ENCODE measurements at regions not wholly inside any gene's neighbourhood (a gene's known extent, or its start where the extent isn't known, plus 50 kb on each side); places are given as distances from the start of the nearest gene placed in this dataset.

- DNase-seq (ENCODE audit: low read depth), result no peak
Measured at GRCh38 chr12:92349635-92350034, 204.0 kb upstream of the BTG1 start.

DNA sequence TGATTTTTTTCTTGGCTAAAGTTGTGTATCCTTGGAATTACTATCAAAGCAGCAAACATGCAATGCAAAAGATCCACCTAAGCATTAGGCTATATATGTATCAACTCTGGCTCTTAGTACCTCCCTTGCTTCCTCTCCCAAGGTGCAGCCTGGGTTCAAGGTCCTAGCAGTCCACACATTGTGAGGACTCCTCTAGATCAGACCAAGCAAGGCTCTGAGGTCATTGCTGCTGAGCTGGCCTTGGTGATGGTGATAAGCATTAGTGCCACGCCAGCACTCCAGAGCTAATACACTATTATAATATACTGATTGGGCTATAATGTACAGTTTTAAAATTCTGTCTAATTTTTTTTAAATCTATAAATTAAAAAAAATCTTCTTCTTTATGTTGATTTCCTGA lies 196.9 kb upstream of the BTG1 start:
- no peak for DNase-seq (ENCODE audit: low read depth)

GRCh38 chr12:92341065-92341668 lies 195.5 kb upstream of the BTG1 start:
- DNase-seq (ENCODE audit: low read depth), result no peak

DNA sequence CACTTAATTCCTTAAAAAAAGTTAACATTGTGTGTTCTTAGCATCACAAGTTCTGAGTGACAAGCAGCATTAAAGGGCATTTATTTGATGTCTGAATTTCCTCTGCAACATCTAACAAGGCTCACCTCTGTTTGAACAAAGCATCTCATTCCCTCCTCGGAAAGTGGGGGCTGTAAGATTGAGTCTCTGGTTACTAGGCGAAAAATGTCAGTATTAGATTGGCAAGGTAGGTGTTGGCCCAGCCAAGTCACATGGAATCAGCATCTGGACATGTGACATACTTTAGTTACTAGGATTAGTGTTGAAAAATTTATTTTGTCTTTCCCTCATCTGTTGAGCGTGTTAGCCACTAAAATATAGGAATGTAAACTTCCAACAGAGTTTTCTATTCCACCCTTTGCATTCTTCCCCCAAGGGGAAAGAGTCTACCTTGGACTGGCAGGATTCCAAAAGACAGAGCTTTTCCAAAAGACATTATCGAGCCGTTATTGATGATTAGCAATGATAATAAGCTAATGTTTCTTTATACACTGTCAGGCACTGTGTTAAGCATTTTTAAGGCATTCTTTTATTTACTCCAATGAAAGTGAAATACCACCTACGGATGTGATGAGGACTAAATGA lies 194.9 kb upstream of the BTG1 start:
- DNase-seq (ENCODE audit: low read depth), result no peak

GRCh38 chr12:92340003-92340402 lies 194.4 kb upstream of the BTG1 start:
- no peak for DNase-seq (ENCODE audit: low read depth)

DNA sequence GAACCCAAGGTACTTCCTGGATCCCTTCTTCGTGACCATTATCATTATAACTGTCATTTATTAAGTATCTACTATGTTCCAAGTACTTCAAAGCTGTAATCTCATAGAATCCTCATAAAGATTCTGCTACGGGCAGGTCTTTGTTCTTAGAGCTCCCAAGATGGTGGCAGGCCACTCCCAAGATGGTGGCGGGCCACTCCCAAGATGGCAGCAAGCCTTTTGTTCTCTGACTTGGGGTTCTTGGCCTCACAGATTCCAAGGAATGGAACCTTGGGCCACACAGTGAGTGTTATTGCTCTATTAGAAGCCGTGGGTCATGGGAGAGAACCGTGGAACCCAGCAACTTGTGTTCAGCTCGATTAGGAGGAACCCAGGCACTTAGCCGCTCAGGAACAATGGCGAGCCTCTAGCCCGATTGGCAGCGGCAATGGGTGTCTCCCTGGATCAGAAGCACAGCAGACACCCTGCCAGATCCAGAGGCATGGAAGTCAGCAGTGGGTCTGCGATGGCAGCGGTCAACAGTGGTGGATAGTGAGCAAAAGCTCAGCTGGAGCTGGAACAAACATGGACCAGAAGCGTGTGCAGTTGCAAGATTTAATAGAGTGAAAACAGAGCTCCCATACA lies 193.7 kb upstream of the BTG1 start:
- DNase-seq (ENCODE audit: low read depth), result no peak

DNA sequence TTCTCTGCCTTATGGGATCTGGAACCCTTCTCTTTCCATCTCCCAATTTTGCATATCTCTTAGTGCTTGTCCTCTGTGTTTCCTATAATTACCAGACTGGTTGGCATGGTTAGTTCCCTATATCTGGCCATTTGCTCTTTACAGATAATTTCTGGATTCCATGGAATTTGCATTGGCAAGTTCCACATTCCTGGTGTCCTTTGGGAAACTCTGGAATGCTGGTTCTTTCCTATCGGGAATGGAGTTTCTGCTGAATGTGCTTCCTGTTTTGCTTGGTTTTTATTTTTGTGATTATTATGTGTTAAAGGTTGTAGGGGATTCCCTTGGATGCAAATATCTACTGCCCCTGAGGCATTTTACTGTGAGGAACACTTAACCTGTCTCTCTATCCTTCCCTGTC lies 193.0 kb upstream of the BTG1 start:
- no peak for DNase-seq (ENCODE audit: low read depth)

DNA sequence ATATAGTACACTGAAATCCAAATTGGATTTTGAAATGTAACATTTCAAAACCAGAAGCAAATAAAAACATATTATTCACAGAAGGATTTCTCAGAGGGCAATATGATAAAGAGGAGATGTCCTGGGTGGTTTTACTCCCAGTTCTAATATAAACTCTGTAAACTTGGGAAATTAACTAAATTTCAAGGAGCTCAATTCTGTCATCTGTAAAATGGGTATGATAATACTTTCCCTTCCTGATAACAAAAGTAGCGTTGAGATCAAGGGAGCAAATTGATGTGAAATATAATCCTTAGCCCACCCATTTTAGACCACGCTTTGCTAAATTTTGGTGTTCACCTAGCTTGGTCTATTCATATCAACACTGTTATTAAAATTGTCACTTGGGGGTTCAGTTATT lies 192.5 kb upstream of the BTG1 start:
- DNase-seq (ENCODE audit: low read depth), result no peak

DNA sequence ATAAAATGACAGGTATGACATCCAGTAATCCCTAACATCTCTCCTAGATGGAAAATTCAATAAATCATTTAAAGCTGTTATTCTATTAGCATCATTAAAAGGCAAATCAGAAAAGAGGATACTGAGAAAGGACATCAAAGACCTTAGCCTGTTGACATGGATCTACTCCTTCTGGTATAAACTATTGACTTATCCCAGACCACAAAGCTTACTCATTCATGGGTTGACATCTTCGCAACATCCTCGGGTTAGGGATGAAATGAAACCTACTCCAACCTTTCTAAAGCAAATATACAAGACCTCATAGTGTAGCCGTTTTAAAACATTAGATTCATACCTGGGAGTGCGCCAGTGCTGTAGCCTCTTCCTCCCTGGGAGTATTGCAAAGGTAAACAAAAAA lies 191.5 kb upstream of the BTG1 start:
- DNase-seq (ENCODE audit: low read depth), result no peak

GRCh38 chr12:92336641-92337040 lies 191.0 kb upstream of the BTG1 start:
- DNase-seq (ENCODE audit: low read depth), result no peak

- no peak for DNase-seq (ENCODE audit: low read depth)
Measured at GRCh38 chr12:92335831-92336230, 190.2 kb upstream of the BTG1 start.

- DNase-seq (ENCODE audit: low read depth), result no peak
Measured at GRCh38 chr12:92334552-92334951, 188.9 kb upstream of the BTG1 start.

- DNase-seq (ENCODE audit: low read depth), result no peak
Measured at GRCh38 chr12:92332552-92332951, 186.9 kb upstream of the BTG1 start.

DNA sequence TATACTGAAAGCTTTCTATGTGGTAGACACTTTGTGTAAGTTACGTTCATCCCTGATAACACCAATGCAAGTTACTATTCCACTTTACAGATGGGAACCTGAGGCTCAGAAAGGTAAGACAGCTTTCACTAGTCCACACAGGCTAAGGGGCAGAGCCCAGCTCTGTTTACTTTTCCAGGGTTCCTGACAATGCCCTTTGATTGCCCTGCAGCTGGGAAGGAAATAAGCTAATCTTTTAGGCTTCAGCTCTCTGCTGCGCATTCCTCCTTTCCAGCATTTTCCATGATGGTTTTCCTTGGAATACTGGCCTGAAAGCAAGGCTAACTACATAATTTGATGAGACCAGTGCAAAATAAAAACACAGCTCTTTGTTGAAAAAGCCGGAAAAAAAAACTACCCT lies 185.7 kb upstream of the BTG1 start:
- no peak for DNase-seq (ENCODE audit: low read depth)

- no peak for DNase-seq (ENCODE audit: low read depth)
Measured at GRCh38 chr12:92330654-92331053, 185.0 kb upstream of the BTG1 start.

- no peak for DNase-seq (ENCODE audit: low read depth)
Measured at GRCh38 chr12:92326877-92327276, 181.2 kb upstream of the BTG1 start.

- DNase-seq (ENCODE audit: low read depth), result no peak
Measured at GRCh38 chr12:92324849-92325500, 179.3 kb upstream of the BTG1 start.

- peak; percentile 15 for DNase-seq (ENCODE audit: low read depth)
Measured at GRCh38 chr12:92312463-92312964, 166.9 kb upstream of the BTG1 start.

DNA sequence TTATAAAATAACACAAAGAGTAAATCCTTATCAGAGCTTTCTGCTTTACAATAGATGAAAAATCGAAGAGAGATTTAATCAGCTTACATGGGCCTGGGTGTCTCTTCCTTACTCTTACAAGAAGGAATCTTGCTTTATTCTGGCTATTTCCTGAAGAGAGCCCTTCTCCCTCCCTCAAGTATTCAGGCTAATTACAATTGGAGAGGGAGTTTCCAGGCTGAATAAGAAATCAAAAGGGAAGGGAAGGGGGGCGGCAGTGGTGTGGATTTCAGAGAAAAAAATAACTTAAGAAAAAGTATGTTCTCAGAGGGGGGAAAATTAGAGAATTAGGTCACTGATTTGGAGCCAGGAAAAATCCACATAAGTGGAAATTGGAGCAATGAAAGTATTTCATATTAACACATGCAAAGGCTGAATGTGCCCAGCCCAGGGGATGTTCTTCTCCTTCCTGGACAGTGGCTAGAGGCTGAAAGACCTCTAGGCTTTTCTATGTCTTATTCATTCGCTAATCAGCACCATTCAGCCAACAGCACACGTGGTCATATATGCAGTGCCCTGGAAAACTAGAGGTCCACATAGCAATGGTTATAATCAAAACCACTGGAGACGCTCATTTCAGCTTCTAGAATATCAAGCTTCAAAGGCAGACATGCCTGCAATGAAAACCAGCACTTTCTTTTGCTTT lies 158.9 kb upstream of the BTG1 start:
- no peak for DNase-seq (ENCODE audit: low read depth)

GRCh38 chr12:92302041-92302829 lies 156.6 kb upstream of the BTG1 start:
- no peak for DNase-seq (ENCODE audit: low read depth)

DNA sequence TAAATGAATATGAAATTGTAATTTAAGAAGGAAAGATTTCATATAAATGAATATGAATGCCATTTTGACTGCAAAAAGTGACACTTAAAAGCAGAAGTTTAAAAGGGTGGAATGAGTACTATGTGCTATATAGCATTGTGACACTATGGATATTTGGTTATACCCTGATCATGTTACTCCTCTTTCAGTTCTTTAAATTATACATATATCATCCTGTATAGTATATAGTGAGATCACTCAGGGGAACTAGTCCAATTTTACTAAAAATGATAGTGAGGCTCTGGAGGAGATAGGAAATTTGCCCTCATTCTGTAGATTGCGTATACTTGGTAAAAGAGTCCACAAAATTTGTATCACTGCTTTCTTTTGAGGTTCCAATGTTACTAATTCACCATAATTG lies 155.7 kb upstream of the BTG1 start:
- DNase-seq (ENCODE audit: low read depth), result no peak

DNA sequence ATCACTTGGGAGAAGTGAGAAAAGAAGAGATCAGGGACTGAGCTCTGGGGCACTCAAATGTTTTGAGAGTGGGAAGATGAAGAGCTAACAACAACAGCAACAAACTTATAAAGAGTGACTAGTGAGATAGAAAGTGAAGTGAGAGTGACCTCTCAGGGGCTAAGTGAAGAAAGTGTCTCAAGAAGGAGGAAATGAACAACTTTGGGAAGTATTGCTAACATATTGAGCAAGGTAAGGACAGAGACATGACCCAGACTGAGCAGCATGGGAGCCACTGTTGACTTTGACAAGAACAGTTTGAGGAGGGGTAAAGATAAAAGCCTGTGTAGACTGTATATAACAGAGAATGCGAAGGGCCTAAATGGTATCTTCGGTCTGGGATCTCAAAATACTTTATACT lies 155.1 kb upstream of the BTG1 start:
- no peak for DNase-seq (ENCODE audit: low read depth)
